ENCODE measurements at regions not wholly inside any gene's neighbourhood (a gene's known extent, or its start where the extent isn't known, plus 50 kb on each side); places are given as distances from the start of the nearest gene placed in this dataset.

- TF ChIP-seq EP300 (IDR thresholded peaks at IDR 0.05): no peak
- TF ChIP-seq POLR2A (IDR thresholded peaks at IDR 0.05): no peak
- no peak for TF ChIP-seq CTCF (IDR thresholded peaks at IDR 0.05)
These were observed 76.9 kb downstream of the INSIG1 start for GRCh38 chr7:155374276-155375252.

Data from suprapubic skin (tissue), 3 donors.